ENCODE measurements at regions not wholly inside any gene's neighbourhood (a gene's known extent, or its start where the extent isn't known, plus 50 kb on each side); places are given as distances from the start of the nearest gene placed in this dataset.

DNA sequence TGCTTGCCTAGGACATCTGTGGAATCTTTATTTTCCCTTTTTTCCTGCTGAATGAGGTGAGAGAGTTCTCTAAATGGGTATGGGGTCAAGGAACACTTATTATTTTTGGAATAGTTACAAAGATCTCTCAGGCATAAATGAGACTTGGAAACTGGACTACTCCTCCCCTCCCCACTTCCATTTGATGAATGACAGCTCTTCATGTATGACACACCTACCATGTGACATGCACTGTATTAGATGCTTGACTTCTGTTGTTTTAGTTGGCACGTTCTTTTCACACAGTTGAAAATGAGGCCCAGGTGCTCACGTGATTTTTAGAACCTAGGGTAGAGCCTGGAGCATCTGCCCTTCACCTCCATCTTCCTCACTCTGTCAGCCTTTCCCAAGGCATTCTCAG is 62.4 kb downstream of the VCPKMT start:
- Histone ChIP-seq H3K27ac (ENCODE audit: low read depth in 1 of 2, low read length in 2 of 2) (no peak overlapping the region), H3K9ac (ENCODE audit: low read depth in 1 of 2, low read length in 2 of 2) (no peak overlapping the region), H3K4me3 (ENCODE audit: low read depth in 1 of 3, low read length in 3 of 3) (no peak overlapping the region), H3K27me3 (ENCODE audit: control insufficient read depth in 4 of 4, insufficient read depth in 4 of 4, low read length in 3 of 4) (no peaks in the 10 kb centered on the region), H3K4me1 (ENCODE audit: control insufficient read depth in 4 of 4, insufficient read depth in 4 of 4, low read length in 3 of 4) (no peaks in the 10 kb centered on the region), H3K9me3 (ENCODE audit: control insufficient read depth in 4 of 4, low read length in 3 of 4) (no peaks in the 10 kb centered on the region), H3K36me3 (ENCODE audit: control insufficient read depth in 4 of 4, insufficient read depth in 3 of 4, low read depth in 1 of 4, low read length in 3 of 4) (no peaks in the 10 kb centered on the region)
- no peak for DNase-seq (ENCODE audit: low spot score)
- WGBS, result 97% methylated on average over 2 of the region's 2 CpGs
- TF ChIP-seq, protein P1, sequence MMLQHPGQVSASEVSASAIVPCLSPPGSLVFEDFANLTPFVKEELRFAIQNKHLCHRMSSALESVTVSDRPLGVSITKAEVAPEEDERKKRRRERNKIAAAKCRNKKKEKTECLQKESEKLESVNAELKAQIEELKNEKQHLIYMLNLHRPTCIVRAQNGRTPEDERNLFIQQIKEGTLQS (IDR thresholded peaks at IDR 0.05), result no peak
- TF ChIP-seq HNF4A (conservative IDR thresholded peaks at IDR 0.05) (no peak), GABPA (IDR thresholded peaks at IDR 0.05 in 1 of 2, conservative IDR thresholded peaks at IDR 0.05 in 1 of 2) (no peak), FOXA1 (IDR thresholded peaks at IDR 0.05) (no peak), REST (IDR thresholded peaks at IDR 0.05) (no peak), RAD21 (IDR thresholded peaks at IDR 0.05) (no peak)
- TF ChIP-seq, protein P2, sequence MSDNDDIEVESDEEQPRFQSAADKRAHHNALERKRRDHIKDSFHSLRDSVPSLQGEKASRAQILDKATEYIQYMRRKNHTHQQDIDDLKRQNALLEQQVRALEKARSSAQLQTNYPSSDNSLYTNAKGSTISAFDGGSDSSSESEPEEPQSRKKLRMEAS (IDR thresholded peaks at IDR 0.05), result no peak

DNA sequence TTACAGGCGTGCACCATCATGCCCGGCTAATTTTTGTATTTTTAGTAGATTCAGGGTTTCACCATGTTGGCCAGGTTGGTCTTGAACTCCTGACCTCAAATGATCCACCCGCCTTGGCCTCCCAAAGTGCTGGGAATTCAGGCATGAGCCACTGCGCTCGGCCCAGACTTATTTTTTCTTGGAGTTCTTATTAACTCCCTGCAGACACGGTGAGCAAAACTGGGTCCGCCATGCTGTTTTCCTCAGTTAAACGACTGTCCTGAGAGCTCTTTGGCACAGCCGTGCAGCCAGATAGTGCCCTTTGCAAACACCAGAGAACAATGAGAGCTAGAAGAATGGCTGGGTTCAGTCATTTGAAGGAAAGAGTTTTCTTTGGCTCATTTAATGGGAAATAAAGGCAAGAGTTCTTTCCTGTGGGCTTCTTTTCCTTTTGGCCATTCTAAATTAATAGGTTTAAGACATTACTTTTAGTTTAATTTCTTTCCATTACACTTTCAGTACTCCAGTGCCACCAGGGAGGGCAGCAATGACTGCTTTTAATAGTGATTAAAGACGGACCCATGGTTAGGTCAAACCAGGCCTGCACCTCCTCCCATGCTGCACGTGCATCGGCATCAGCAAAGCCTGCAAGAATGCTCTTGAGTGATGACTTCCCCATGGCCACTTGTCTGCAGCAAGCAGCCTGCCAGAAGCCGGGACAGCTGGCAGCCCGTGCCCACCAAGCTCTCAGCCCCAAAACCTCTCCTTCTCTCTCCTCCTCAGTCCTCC is 60.7 kb downstream of the VCPKMT start:
- WGBS, result 75% methylated on average over 14 of the region's 14 CpGs
- no peaks in the 10 kb centered on the region for H3K9me3 ChIP-seq (ENCODE audit: control insufficient read depth in 4 of 4, low read length in 3 of 4)
- no peak overlapping the region for H3K9ac ChIP-seq (ENCODE audit: low read depth in 1 of 2, low read length in 2 of 2)
- H3K4me1 ChIP-seq (ENCODE audit: control insufficient read depth in 4 of 4, insufficient read depth in 4 of 4, low read length in 3 of 4), result peaks cover 6 to 10% (median 7%) of the 10 kb centered on the region in 4 donors
- no peaks in the 10 kb centered on the region for H3K27me3 ChIP-seq (ENCODE audit: control insufficient read depth in 4 of 4, insufficient read depth in 4 of 4, low read length in 3 of 4)
- no peak overlapping the region for H3K4me3 ChIP-seq (ENCODE audit: low read depth in 1 of 3, low read length in 3 of 3)
- no peak for DNase-seq (ENCODE audit: low spot score)
- no peak for TF ChIP-seq NR2F2 (IDR thresholded peaks at IDR 0.05)
- no peak for TF ChIP-seq HNF4G (IDR thresholded peaks at IDR 0.05)
- no peak for TF ChIP-seq FOXA2 (IDR thresholded peaks at IDR 0.05)
- TF ChIP-seq RXRA (IDR thresholded peaks at IDR 0.05), result no peak
- no peak for TF ChIP-seq SP1 (IDR thresholded peaks at IDR 0.05)
- TF ChIP-seq CTCF (IDR thresholded peaks at IDR 0.05; ENCODE audit: low read depth, low read length, missing input control), result peak; percentile 6
- peak; percentile 24 to 47 for TF ChIP-seq RAD21 (IDR thresholded peaks at IDR 0.05)
- no peak for TF ChIP-seq EGR1 (IDR thresholded peaks at IDR 0.05; ENCODE audit: low read depth in 2 of 2)
- no peak for TF ChIP-seq GABPA (IDR thresholded peaks at IDR 0.05 in 1 of 2, conservative IDR thresholded peaks at IDR 0.05 in 1 of 2)
- no peak for TF ChIP-seq JUND (IDR thresholded peaks at IDR 0.05)
- no peak overlapping the region for H3K27ac ChIP-seq (ENCODE audit: low read depth in 1 of 2, low read length in 2 of 2)
- no peaks in the 10 kb centered on the region for H3K36me3 ChIP-seq (ENCODE audit: control insufficient read depth in 4 of 4, insufficient read depth in 3 of 4, low read depth in 1 of 4, low read length in 3 of 4)
